ENCODE measurements at regions not wholly inside any gene's neighbourhood (a gene's known extent, or its start where the extent isn't known, plus 50 kb on each side); places are given as distances from the start of the nearest gene placed in this dataset.

- no peak for TF ChIP-seq MYC (IDR thresholded peaks at IDR 0.05; ENCODE audit: low read depth, low read length)
- no peak for TF ChIP-seq MAX (IDR thresholded peaks at IDR 0.05; ENCODE audit: low read depth, low read length)
- TF ChIP-seq CTCF (IDR thresholded peaks at IDR 0.05; ENCODE audit: low read depth, low read length), result no peak
- no peak for TF ChIP-seq POLR2A (IDR thresholded peaks at IDR 0.05; ENCODE audit: extremely low read depth, insufficient read length)
- no peak for DNase-seq (ENCODE audit: low read depth)
- no peak overlapping the region for H3K4me3 ChIP-seq (ENCODE audit: low read depth, low read length)
These were observed 157.1 kb upstream of the WSCD1 start for GRCh38 chr17:5913032-5913531.

GRCh38 chr17:5913641-5914040 is 156.5 kb upstream of the WSCD1 start:
- TF ChIP-seq POLR2A (IDR thresholded peaks at IDR 0.05; ENCODE audit: extremely low read depth, insufficient read length) (no peak), MAX (IDR thresholded peaks at IDR 0.05; ENCODE audit: low read depth, low read length) (no peak), MYC (IDR thresholded peaks at IDR 0.05; ENCODE audit: low read depth, low read length) (no peak), CTCF (IDR thresholded peaks at IDR 0.05; ENCODE audit: low read depth, low read length) (no peak)
- no peak overlapping the region for H3K4me3 ChIP-seq (ENCODE audit: low read depth, low read length)
- no peak for DNase-seq (ENCODE audit: low read depth)

GRCh38 chr17:5915337-5915736 is 154.8 kb upstream of the WSCD1 start:
- no peak overlapping the region for H3K4me3 ChIP-seq (ENCODE audit: low read depth, low read length)
- no peak for DNase-seq (ENCODE audit: low read depth)
- TF ChIP-seq MYC (IDR thresholded peaks at IDR 0.05; ENCODE audit: low read depth, low read length), result no peak
- no peak for TF ChIP-seq CTCF (IDR thresholded peaks at IDR 0.05; ENCODE audit: low read depth, low read length)
- no peak for TF ChIP-seq MAX (IDR thresholded peaks at IDR 0.05; ENCODE audit: low read depth, low read length)
- no peak for TF ChIP-seq POLR2A (IDR thresholded peaks at IDR 0.05; ENCODE audit: extremely low read depth, insufficient read length)

GRCh38 chr17:5919089-5919488 is 151.1 kb upstream of the WSCD1 start:
- TF ChIP-seq MYC (IDR thresholded peaks at IDR 0.05; ENCODE audit: low read depth, low read length), result no peak
- no peak for TF ChIP-seq MAX (IDR thresholded peaks at IDR 0.05; ENCODE audit: low read depth, low read length)
- TF ChIP-seq POLR2A (IDR thresholded peaks at IDR 0.05; ENCODE audit: extremely low read depth, insufficient read length), result no peak
- no peak for TF ChIP-seq CTCF (IDR thresholded peaks at IDR 0.05; ENCODE audit: low read depth, low read length)
- DNase-seq (ENCODE audit: low read depth), result no peak
- no peak overlapping the region for H3K4me3 ChIP-seq (ENCODE audit: low read depth, low read length)

GRCh38 chr17:5921512-5922282 is 148.5 kb upstream of the WSCD1 start:
- TF ChIP-seq CTCF (IDR thresholded peaks at IDR 0.05; ENCODE audit: low read depth, low read length) (no peak), POLR2A (IDR thresholded peaks at IDR 0.05; ENCODE audit: extremely low read depth, insufficient read length) (no peak), MYC (IDR thresholded peaks at IDR 0.05; ENCODE audit: low read depth, low read length) (no peak), MAX (IDR thresholded peaks at IDR 0.05; ENCODE audit: low read depth, low read length) (no peak)
- no peak for DNase-seq (ENCODE audit: low read depth)
- H3K4me3 ChIP-seq (ENCODE audit: low read depth, low read length), result no peak overlapping the region

All from NB4 (cell line).